Panc1 (cell line): ENCODE measurements at regions not wholly inside any gene's neighbourhood (a gene's known extent, or its start where the extent isn't known, plus 50 kb on each side); places are given as distances from the start of the nearest gene placed in this dataset.

ENCODE experiments used
- ATAC-seq: fragments of 200-7000 bp; cut with Tn5 transposase; 2 replicates; pipeline ENCODE4 v1.9.1; 2020; ENCODE audit warnings: mild to moderate bottlenecking, moderate library complexity
- BruUV-seq: library from RNA; stranded (reverse); fragments of 400-500 nt; replicated peaks from 2 replicates; lab custom pipeline; 2021; lab: Mats Ljungman, UMichigan
- CTCF ChIA-PET: fragments of 300-600 bp; sonication (Branson Sonifier 250); formaldehyde crosslinking; loops from one replicate; lab custom pipeline; 2022; ENCODE audit warnings: antibody characterized with exemption; lab: Charles Lee
- POLR2A ChIA-PET: fragments of 300-600 bp; sonication (Branson Sonifier 250); formaldehyde crosslinking; loops from one replicate; lab custom pipeline; 2022; ENCODE audit warnings: antibody characterized with exemption; lab: Charles Lee
- DNase-seq: peaks from one replicate; pipeline ENCODE4 v3.0.0-alpha.2; 2010; ENCODE audit warnings: low read depth, low spot score
- H3K27ac ChIP-seq: 2 replicates; pipeline ENCODE4 v1.5.1; 2011; ENCODE audit warnings: mild to moderate bottlenecking, low read length, inconsistent platforms
- H3K27me3 ChIP-seq: fragments of 200-500 bp; sonication (Bioruptor generic); 2 replicates; pipeline ENCODE4 v1.6.0; 2014; ENCODE audit warnings: low read length, inconsistent platforms; ENCODE audit not compliant: control insufficient read depth, insufficient read depth
- H3K36me3 ChIP-seq: fragments of 200-500 bp; sonication (Bioruptor generic); 2 replicates; pipeline ENCODE4 v1.5.1; 2014; ENCODE audit warnings: inconsistent platforms, mild to moderate bottlenecking, low read length, moderate library complexity; ENCODE audit not compliant: control insufficient read depth, insufficient read depth
- H3K4me1 ChIP-seq: 2 replicates; pipeline ENCODE4 v1.5.1; 2011; ENCODE audit warnings: inconsistent platforms, mild to moderate bottlenecking, low read length, moderate library complexity; ENCODE audit not compliant: control insufficient read depth, insufficient read depth
- H3K4me3 ChIP-seq, 2 experiments: 2 replicates each; pipeline ENCODE4 v1.5.1; 2011 to 2012; ENCODE audit warnings: low read depth in 2 of 2, low read length in 2 of 2, mild to moderate bottlenecking in 2 of 2, inconsistent platforms in 1 of 2, moderate library complexity in 1 of 2
- H3K9me3 ChIP-seq: fragments of 200-500 bp; sonication (Bioruptor generic); 2 replicates; pipeline ENCODE4 v1.5.1; 2014; ENCODE audit warnings: low read depth, mild to moderate bottlenecking, inconsistent platforms, low read length, moderate library complexity; ENCODE audit not compliant: control insufficient read depth, insufficient read depth
- CTCF ChIP-seq: fragments of 450-650 bp; IDR thresholded peaks from 2 replicates; pipeline ENCODE4 v1.5.1; 2017; ENCODE audit warnings: mild to moderate bottlenecking
- POLR2AphosphoS5 ChIP-seq: IDR thresholded peaks from 2 replicates; pipeline ENCODE4 v1.6.1; 2012; ENCODE audit warnings: mild to moderate bottlenecking, low read depth, low read length, moderate library complexity
- SIN3A ChIP-seq: IDR thresholded peaks from 2 replicates; pipeline ENCODE4 v1.6.1; 2012; ENCODE audit warnings: low read depth, mild to moderate bottlenecking, low read length, moderate library complexity, borderline replicate concordance; ENCODE audit not compliant: insufficient read depth
- TCF7L2 ChIP-seq: IDR thresholded peaks from 2 replicates; pipeline ENCODE4 v1.6.1; 2011; ENCODE audit warnings: mild to moderate bottlenecking, low read depth, low read length, inconsistent platforms
- in situ Hi-C: cut with HindIII; loops from 2 replicates; pipeline ENCODE4 v1.10.0; 2016; ENCODE audit warnings: low sequenced_read_pairs, low pct_unique_long_range_greater_than_20kb
- intact Hi-C: fragments of 100-400 bp; cut with micrococcal nuclease; formaldehyde crosslinking; loops from one replicate; pipeline ENCODE4 v1.10.0; 2022; ENCODE audit not compliant: unreplicated experiment
- TF ChIP-seq, protein P1 (sequence below), 2 experiments: IDR thresholded peaks; 2 replicates each; pipeline ENCODE4 v1.6.1; 2011 to 2012; ENCODE audit warnings: low read depth in 2 of 2, control low read depth in 1 of 2, low read length in 1 of 2, mild to moderate bottlenecking in 1 of 2, moderate library complexity in 1 of 2; ENCODE audit not compliant: insufficient read depth in 1 of 2

DNA sequence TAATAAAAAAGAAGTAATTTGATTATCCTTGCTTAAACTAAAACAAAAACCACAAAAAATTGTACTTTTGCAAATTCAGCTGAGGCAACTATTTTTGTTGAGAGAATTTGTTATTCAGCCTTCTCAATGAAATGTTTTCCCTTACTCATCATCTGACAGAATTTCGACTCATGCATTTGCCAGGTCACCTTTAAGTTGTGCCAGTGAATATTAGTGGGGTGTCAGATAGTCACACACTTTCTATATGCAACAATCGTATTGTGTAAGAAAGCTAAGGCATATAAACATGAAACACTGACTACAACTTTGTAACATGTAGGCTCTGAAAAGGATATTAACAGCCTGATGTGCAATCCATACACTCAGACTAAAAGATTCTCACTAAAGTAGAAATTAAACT lies 1653.1 kb upstream of the SLC39A10 start:
- intact Hi-C loops (no loop called here), in situ Hi-C loops (no loop called here)
- Histone ChIP-seq H3K36me3 (no peaks in the 10 kb centered on the region), H3K4me3 (no peak overlapping the region), H3K4me1 (no peaks in the 10 kb centered on the region), H3K27me3 (no peaks in the 10 kb centered on the region), H3K9me3 (0 out of 2 replicates have a peak, but pooled peaks cover 2% of the 10 kb centered on the region), H3K27ac (no peak overlapping the region)
- no peak for TF ChIP-seq TCF7L2
- no peak for TF ChIP-seq CTCF
- TF ChIP-seq POLR2AphosphoS5 = no peak
- TF ChIP-seq, protein P1, sequence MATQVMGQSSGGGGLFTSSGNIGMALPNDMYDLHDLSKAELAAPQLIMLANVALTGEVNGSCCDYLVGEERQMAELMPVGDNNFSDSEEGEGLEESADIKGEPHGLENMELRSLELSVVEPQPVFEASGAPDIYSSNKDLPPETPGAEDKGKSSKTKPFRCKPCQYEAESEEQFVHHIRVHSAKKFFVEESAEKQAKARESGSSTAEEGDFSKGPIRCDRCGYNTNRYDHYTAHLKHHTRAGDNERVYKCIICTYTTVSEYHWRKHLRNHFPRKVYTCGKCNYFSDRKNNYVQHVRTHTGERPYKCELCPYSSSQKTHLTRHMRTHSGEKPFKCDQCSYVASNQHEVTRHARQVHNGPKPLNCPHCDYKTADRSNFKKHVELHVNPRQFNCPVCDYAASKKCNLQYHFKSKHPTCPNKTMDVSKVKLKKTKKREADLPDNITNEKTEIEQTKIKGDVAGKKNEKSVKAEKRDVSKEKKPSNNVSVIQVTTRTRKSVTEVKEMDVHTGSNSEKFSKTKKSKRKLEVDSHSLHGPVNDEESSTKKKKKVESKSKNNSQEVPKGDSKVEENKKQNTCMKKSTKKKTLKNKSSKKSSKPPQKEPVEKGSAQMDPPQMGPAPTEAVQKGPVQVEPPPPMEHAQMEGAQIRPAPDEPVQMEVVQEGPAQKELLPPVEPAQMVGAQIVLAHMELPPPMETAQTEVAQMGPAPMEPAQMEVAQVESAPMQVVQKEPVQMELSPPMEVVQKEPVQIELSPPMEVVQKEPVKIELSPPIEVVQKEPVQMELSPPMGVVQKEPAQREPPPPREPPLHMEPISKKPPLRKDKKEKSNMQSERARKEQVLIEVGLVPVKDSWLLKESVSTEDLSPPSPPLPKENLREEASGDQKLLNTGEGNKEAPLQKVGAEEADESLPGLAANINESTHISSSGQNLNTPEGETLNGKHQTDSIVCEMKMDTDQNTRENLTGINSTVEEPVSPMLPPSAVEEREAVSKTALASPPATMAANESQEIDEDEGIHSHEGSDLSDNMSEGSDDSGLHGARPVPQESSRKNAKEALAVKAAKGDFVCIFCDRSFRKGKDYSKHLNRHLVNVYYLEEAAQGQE (IDR thresholded peaks at IDR 0.05; ENCODE audit: insufficient read depth in 1 of 2, low read depth in 2 of 2, low read length in 1 of 2) = no peak
- TF ChIP-seq SIN3A = no peak
- DNase-seq (no peak), ATAC-seq (no peak)
- POLR2A ChIA-PET = no interaction called here
- BruUV-seq = no TSS peak
- CTCF ChIA-PET = no interaction called here

- intact Hi-C loops (no loop called here), in situ Hi-C loops (no loop called here)
- CTCF ChIA-PET = no interaction called here
- 0 out of 2 replicates have a peak, but pooled peaks cover 2% of the 10 kb centered on the region for H3K9me3 ChIP-seq
- TF ChIP-seq TCF7L2 = no peak
- no peak for TF ChIP-seq CTCF
- TF ChIP-seq POLR2AphosphoS5 = no peak
- TF ChIP-seq, protein P1 (IDR thresholded peaks at IDR 0.05; ENCODE audit: insufficient read depth in 1 of 2, low read depth in 2 of 2, low read length in 1 of 2) = no peak
- TF ChIP-seq SIN3A = no peak
- POLR2A ChIA-PET = no interaction called here
- H3K4me3 ChIP-seq = no peak overlapping the region
- ATAC-seq = no peak
- H3K36me3 ChIP-seq = no peaks in the 10 kb centered on the region
- DNase-seq = no peak
- BruUV-seq = no TSS peak
- H3K4me1 ChIP-seq = no peaks in the 10 kb centered on the region
- no peak overlapping the region for H3K27ac ChIP-seq
- H3K27me3 ChIP-seq = no peaks in the 10 kb centered on the region
Observed at GRCh38 chr2:194002699-194003368, 1654.2 kb upstream of the SLC39A10 start.
